OCI-LY1 (cell line): ENCODE measurements at regions not wholly inside any gene's neighbourhood (a gene's known extent, or its start where the extent isn't known, plus 50 kb on each side); places are given as distances from the start of the nearest gene placed in this dataset.

Source experiments
- CTCF ChIP-seq: fragments of 200-600 bp; sonication (generic), shearing (Covaris generic); IDR thresholded peaks from 2 replicates; pipeline ENCODE4 v1.5.1; 2017; ENCODE audit warnings: mild to moderate bottlenecking, antibody characterized with exemption, low read length, moderate library complexity, mixed read lengths
- EZH2 ChIP-seq: fragments of 200-600 bp; sonication (generic), shearing (Covaris generic); IDR thresholded peaks from 2 replicates; pipeline ENCODE4 v1.8.0; 2017; ENCODE audit warnings: borderline replicate concordance, mixed run types, mild to moderate bottlenecking, antibody characterized with exemption, low read length, moderate library complexity, mixed read lengths

- no peak for TF ChIP-seq CTCF
- no peak for TF ChIP-seq EZH2
Measured at GRCh38 chr13:107216046-107216755, 648.3 kb upstream of the ARGLU1 start.
